Natural killer cell treated with Interleukin-12 subunit alpha and Interleukin-12 subunit beta and Interleukin-15 and Interleukin-18, amount 100 ng/mL, for 72 hours (primary cell): ENCODE measurements at regions not wholly inside any gene's neighbourhood (a gene's known extent, or its start where the extent isn't known, plus 50 kb on each side); places are given as distances from the start of the nearest gene placed in this dataset.
A peak's percentile ranks its signal among the peaks of the same experiment; 100 is the strongest.

Experiments
- ATAC-seq, 2 donors: fragments of 150-1000 bp; cut with Tn5 transposase in 1 of 2; sonication (Bioruptor Pico), chemical (Tn5 transposase) in 1 of 2; 2 replicates each; pipeline ENCODE4 v1.10.0; 2021
- DNase-seq: peaks from one replicate; pipeline ENCODE4 v3.0.0; 2022; ENCODE audit warnings: low spot score
- H3K27ac Mint-ChIP-seq, 2 donors: 1 replicate in 1 of 2; 2 replicates in 1 of 2; pipeline ENCODE4 v1.8.0; 2022; ENCODE audit warnings: mixed read lengths in 2 of 2, mild to moderate bottlenecking in 1 of 2, moderate library complexity in 1 of 2
- H3K27me3 Mint-ChIP-seq, 2 donors: 1 replicate in 1 of 2; 2 replicates in 1 of 2; pipeline ENCODE4 v1.8.0; 2022; ENCODE audit warnings: mixed read lengths in 2 of 2
- H3K36me3 Mint-ChIP-seq: one replicate; pipeline ENCODE4 v1.8.0; 2022; ENCODE audit warnings: mixed read lengths
- H3K4me1 Mint-ChIP-seq, 2 donors: 1 replicate in 1 of 2; 2 replicates in 1 of 2; pipeline ENCODE4 v1.8.0; 2022; ENCODE audit warnings: low read depth in 2 of 2, mixed read lengths in 2 of 2, mild to moderate bottlenecking in 1 of 2
- H3K4me3 Mint-ChIP-seq: one replicate; pipeline ENCODE4 v1.8.0; 2022; ENCODE audit warnings: mixed read lengths
- H3K9me3 Mint-ChIP-seq: 2 replicates; pipeline ENCODE4 v1.8.0; 2022; ENCODE audit warnings: mixed read lengths

DNA sequence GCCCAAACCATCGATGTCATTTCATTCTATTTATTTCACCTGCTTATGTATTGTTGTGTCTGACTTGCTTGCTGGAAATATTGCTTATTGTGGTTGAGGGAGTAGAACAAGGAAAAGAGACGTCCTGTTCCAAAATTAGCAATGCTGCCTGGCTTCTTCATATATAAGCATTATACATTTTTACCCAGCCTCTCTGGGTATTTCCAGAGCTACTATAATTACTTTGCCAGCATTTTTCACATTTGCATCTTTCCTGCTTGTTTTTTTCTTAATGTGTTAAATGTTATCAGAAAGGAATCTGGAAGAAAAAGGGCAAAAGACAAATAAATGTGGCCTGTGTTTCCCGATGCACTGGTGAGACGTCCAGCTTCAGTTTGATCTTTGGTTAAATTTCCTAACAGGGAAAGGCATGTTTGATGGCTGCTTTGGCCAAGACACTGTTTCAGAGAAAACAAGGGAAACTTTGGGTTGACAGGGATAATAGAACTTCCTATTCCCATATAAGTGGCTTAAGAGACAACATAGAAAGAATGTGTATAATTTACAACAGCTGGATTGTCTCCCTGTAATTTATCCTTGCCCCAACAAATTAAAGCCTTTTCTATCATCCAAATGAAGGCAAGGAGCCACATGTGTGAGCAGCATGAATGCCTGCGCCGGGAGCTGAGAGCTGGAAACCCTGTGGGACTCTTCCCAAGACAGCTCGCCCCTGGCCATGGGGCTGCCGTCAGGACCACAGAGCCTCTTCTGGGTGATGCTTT lies 671.1 kb upstream of the CELF2 start:
- Mint-ChIP-seq H3K36me3 (no peaks in the 10 kb centered on the region), H3K9me3 (peaks cover 3% of the 10 kb centered on the region), H3K4me1 (no peaks in the 10 kb centered on the region), H3K27me3 (peaks cover 2 to 5% of the 10 kb centered on the region in 2 donors), H3K4me3 (no peak overlapping the region), H3K27ac (no peak overlapping the region)
- DNase-seq (no peak), ATAC-seq (no peak)

DNA sequence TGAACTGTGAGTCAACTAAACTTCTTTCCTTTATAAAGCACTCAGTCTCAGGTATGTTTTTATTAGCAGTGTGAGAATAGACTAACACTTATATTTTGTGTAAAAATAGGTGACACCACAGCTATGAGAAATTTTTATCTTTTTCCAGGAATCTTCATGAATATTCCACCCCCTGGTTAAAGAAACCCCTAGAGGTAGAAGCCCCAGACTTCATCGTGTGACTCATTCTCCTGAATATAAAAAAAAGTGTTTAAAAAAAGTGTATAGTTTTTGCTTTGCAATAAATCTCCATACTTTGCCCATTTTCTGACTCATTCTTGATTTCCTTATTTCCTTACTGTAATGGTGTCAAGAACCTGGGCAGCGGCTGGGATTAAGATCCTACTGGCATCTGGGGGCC lies 667.6 kb upstream of the CELF2 start:
- Mint-ChIP-seq H3K4me1 (no peaks in the 10 kb centered on the region), H3K27me3 (peaks cover 0 to 2% of the 10 kb centered on the region in 2 donors), H3K4me3 (no peak overlapping the region), H3K9me3 (no peaks in the 10 kb centered on the region), H3K36me3 (no peaks in the 10 kb centered on the region), H3K27ac (no peak overlapping the region)
- no peak for ATAC-seq
- DNase-seq, result no peak

DNA sequence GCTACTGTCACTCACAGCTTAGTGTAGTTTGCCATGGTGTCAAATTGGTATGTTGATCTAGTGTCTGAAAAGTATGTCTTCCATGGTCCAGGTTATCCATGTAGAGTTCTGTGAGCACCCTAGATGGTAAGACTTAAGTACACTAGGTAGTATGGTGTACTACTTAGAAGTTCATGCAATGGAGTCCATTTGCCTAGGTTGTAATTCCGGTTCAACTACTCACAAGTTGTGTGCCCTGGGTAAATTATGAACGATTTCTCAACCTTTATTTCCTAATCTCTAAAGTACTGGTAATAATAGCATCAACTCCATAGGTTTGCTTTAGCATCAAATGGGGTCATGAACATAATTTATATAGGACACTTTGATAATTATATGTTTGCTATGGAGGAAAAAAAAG lies 666.2 kb upstream of the CELF2 start:
- H3K27me3 Mint-ChIP-seq, result peaks cover 0 to 2% of the 10 kb centered on the region in 2 donors
- no peaks in the 10 kb centered on the region for H3K4me1 Mint-ChIP-seq

DNA sequence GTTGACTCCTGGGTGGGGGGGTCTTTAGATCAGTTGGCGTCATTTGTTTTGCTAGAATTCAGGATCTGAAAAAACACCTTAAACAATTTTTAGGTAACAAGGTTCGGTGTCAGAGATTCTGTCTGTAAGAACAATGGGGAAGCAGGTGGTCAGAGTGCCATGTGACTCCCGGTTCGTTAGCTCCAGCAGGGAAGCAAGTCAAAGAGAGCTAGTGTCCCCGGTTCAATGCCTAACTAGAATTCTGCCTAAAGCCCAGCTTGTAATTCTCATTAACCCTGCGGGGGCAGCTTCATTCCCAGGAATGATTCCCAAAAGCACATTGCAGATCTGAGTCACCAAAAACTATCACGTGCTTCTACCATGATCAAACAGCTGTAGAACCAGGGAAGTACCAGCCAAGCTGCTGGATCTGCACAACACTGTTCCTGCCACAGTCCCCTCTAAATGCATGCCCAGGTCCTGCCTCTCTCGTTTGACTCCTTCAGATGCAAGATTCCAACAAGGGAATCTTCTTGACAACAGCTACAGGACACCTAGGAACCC lies 664.3 kb upstream of the CELF2 start:
- Mint-ChIP-seq H3K27me3 (peaks cover 0 to 2% of the 10 kb centered on the region in 2 donors), H3K27ac (no peak overlapping the region)
- no peak for DNase-seq

More for the DNA sequence above, 666.2 kb upstream of the CELF2 start:
- Mint-ChIP-seq H3K4me3 (no peak overlapping the region), H3K9me3 (no peaks in the 10 kb centered on the region), H3K27ac (no peak overlapping the region), H3K36me3 (no peaks in the 10 kb centered on the region)
- DNase-seq (no peak), ATAC-seq (no peak)

DNA sequence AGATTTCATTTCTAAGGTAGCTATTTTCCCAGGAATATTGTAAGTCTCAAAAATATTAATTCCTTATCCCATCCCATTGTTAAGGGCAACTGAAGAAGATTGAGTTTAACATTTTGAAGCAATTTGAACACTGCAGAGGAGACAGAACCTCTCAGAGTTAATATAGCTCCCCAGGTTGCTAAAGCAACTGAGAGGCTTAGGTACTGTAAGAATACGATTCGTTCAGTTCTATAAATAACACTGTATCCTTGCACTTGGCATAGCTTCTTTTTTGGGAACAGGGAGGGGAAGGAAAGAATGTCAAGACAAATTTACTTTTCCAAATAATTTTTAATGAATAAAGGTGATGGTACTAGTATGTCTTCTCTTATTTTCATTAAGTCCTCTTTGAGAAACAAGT lies 658.4 kb upstream of the CELF2 start:
- DNase-seq (no peak), ATAC-seq (no peak)
- H3K36me3 Mint-ChIP-seq, result no peaks in the 10 kb centered on the region
- no peak overlapping the region for H3K4me3 Mint-ChIP-seq
- peaks cover 7 to 10% of the 10 kb centered on the region in 2 donors for H3K27me3 Mint-ChIP-seq
- no peak overlapping the region for H3K27ac Mint-ChIP-seq
- peaks cover 8% of the 10 kb centered on the region for H3K9me3 Mint-ChIP-seq
- H3K4me1 Mint-ChIP-seq, result no peaks in the 10 kb centered on the region

More for the DNA sequence above, 664.3 kb upstream of the CELF2 start:
- Mint-ChIP-seq H3K4me1 (no peaks in the 10 kb centered on the region), H3K36me3 (no peaks in the 10 kb centered on the region), H3K9me3 (peaks cover under 1% of the 10 kb centered on the region), H3K4me3 (no peak overlapping the region)
- no peak for ATAC-seq

DNA sequence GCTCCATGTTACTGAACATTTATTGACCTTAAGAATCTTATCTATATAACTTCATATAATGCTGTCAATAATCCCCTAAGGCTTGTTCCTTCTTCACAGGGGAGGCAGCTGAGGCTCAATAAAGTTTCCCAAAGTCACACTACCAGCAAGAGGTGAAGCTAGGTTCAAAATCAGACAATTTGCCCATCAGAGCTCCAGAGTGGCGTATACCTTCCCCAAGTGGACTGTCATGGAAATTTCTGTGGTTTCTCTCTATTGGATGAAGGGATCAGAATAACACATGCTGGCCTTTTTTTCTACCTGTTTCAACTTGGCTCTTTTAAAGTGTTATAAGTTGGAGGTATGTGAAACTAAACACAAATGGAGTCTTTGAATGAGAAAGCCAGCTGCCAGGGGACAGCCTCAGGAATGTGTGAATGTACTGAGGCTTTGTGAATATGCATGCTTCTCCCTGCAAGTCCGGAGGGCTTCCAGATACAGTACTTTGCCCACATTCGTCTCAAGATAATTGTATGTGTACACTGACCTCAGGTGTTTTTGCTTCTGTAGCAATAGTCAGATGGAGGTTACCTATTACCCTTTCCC lies 656.3 kb upstream of the CELF2 start:
- DNase-seq, result no peak
- Mint-ChIP-seq H3K36me3 (no peaks in the 10 kb centered on the region), H3K9me3 (peaks cover 8% of the 10 kb centered on the region)

DNA sequence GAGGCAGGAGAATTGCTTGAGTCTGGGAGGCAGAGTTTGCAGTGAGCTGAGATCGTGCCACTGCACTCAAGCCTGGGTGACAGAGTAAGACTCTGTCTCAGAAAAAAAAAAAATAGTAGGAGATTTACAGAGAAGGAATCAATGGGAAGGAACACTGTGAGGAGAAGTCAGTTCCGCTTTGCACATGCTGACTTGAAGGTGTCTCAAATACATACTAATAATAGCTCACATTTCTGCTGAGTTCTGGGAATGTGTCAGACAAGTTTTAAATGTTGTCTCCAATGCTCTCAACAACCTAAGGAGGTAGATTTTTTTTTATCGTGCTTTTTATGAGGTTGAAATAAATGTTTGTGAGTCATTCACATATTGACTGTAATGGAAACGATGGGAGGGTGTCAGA lies 654.9 kb upstream of the CELF2 start:
- no peak overlapping the region for H3K27ac Mint-ChIP-seq

More for the DNA sequence above, 656.3 kb upstream of the CELF2 start:
- Mint-ChIP-seq H3K27me3 (peaks cover 7 to 10% of the 10 kb centered on the region in 2 donors), H3K4me3 (no peak overlapping the region), H3K4me1 (no peaks in the 10 kb centered on the region), H3K27ac (no peak overlapping the region)
- no peak for ATAC-seq

DNA sequence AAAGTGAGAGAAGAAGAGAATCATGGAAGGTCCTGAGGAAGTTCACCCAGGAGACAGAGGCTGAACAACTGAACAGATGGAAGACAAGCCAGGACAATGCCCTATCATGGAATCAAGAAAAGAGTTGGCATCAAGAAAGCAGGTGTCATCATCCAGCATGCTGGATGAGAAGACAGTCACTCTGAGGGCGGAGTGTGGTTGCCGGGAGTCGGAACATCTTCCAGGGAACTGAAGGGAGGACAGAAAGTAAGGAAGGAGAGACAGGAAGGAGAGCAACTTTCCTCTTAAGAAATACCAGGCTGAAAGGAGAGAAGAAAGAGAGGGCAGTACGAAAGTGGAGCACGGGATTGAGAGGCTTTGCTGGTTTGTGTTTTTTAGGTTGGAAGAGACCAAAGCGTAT lies 654.5 kb upstream of the CELF2 start:
- Mint-ChIP-seq H3K36me3 (no peaks in the 10 kb centered on the region), H3K9me3 (peaks cover 11% of the 10 kb centered on the region), H3K27me3 (peaks cover 10% of the 10 kb centered on the region in 2 donors), H3K4me1 (no peaks in the 10 kb centered on the region), H3K4me3 (no peak overlapping the region), H3K27ac (no peak overlapping the region)
- ATAC-seq (no peak), DNase-seq (no peak)

More for the DNA sequence above, 654.9 kb upstream of the CELF2 start:
- Mint-ChIP-seq H3K9me3 (peaks cover 11% of the 10 kb centered on the region), H3K4me1 (no peaks in the 10 kb centered on the region), H3K27me3 (peaks cover 10% of the 10 kb centered on the region in 2 donors), H3K36me3 (no peaks in the 10 kb centered on the region), H3K4me3 (no peak overlapping the region)
- no peak for DNase-seq
- no peak for ATAC-seq

DNA sequence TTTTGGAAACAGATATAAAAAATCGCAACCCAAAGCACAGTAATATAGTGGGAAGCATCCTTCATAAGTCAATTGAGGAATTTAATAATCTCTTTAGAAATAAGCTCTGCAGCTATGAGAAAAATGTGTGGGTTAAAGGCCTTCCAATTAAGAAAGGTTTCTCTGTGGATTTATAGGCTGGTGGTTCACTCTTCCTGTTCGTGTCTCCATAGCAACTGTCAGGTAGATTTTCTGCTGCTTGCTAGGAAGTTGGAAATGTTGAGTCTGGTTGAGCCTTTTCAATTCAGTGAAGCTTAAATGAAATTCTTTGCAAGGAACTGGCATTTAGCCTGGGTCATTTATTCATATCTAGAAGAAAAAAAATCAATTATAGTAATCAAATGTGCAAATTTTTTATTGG lies 652.8 kb upstream of the CELF2 start:
- Mint-ChIP-seq H3K36me3 (no peaks in the 10 kb centered on the region), H3K4me3 (no peak overlapping the region), H3K9me3 (peaks cover 7% of the 10 kb centered on the region), H3K27me3 (peaks cover 10% of the 10 kb centered on the region in 2 donors), H3K4me1 (no peaks in the 10 kb centered on the region), H3K27ac (no peak overlapping the region)
- no peak for ATAC-seq
- DNase-seq, result no peak

DNA sequence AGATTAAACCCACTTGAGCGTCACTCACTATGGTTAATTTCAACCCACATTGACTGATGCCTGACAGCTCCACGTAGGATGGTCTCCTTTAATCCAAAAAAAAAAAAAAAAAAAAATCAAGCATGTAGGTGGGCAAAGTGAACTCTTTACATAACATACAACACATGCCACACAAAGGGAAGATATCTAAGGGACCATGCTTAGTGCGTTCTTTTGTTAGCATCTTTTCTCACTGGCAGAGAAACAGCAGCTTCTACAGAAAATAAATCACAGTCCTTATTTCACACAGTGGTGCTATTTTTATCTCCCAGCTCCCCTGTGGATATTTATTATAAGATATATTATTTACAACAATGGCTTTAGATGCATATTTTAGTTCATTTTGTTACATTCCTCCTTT lies 652.0 kb upstream of the CELF2 start:
- H3K36me3 Mint-ChIP-seq, result no peaks in the 10 kb centered on the region
- no peak overlapping the region for H3K27ac Mint-ChIP-seq
- H3K4me1 Mint-ChIP-seq, result no peaks in the 10 kb centered on the region
- no peak for DNase-seq
- H3K9me3 Mint-ChIP-seq, result peaks cover 7% of the 10 kb centered on the region
- no peak overlapping the region for H3K4me3 Mint-ChIP-seq
- ATAC-seq, result no peak
- peaks cover 7 to 10% of the 10 kb centered on the region in 2 donors for H3K27me3 Mint-ChIP-seq

DNA sequence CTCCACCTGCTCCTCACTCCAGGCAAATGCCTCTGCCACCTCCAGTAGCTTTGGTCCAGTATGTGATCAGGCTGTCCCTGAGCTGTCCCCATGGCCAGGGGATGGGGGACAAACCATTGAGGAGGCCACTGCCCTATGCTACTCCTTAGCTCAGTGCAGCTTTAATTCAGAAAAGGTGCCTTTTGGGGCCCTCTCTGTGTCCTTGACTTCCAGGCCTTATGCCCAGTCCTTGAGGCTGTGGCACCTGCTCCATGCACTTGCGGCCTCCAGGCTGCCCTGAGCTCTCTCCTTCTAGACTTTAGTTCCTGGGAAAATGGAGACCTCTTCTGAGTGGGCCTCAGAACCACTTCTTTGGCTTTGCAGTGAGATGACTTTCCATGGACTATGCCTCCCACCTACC lies 650.8 kb upstream of the CELF2 start:
- peaks cover 7 to 10% of the 10 kb centered on the region in 2 donors for H3K27me3 Mint-ChIP-seq
- DNase-seq, result no peak
- H3K4me3 Mint-ChIP-seq, result no peak overlapping the region
- H3K27ac Mint-ChIP-seq, result no peak overlapping the region
- peaks cover 7% of the 10 kb centered on the region for H3K9me3 Mint-ChIP-seq
- ATAC-seq, result peak in 1 of 2 donors; percentile 43
- no peaks in the 10 kb centered on the region for H3K4me1 Mint-ChIP-seq
- no peaks in the 10 kb centered on the region for H3K36me3 Mint-ChIP-seq

DNA sequence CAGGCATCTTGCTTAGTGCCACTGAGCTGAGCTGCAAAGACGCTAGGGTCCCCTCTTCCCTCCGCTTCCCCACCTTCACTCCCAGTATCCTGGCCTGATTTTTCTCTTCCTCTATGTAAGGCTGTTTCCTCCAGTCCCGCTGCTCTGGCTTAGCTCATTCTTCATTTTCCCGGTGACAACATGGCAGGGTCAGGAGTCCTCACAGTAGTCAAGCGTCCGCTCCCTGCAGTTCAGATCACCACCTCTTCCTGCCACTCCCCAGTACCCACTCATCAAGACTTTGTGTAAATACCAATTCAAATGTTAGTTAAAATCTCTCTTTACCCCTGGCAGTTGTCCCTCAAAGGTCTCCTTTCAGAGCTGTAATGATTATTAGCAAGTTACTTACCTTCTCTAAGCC lies 650.4 kb upstream of the CELF2 start:
- H3K4me1 Mint-ChIP-seq, result no peaks in the 10 kb centered on the region
- no peak for DNase-seq
- peaks cover 7 to 10% of the 10 kb centered on the region in 2 donors for H3K27me3 Mint-ChIP-seq
- no peak overlapping the region for H3K4me3 Mint-ChIP-seq
- ATAC-seq, result no peak
- no peaks in the 10 kb centered on the region for H3K36me3 Mint-ChIP-seq
- peaks cover 7% of the 10 kb centered on the region for H3K9me3 Mint-ChIP-seq
- H3K27ac Mint-ChIP-seq, result no peak overlapping the region

DNA sequence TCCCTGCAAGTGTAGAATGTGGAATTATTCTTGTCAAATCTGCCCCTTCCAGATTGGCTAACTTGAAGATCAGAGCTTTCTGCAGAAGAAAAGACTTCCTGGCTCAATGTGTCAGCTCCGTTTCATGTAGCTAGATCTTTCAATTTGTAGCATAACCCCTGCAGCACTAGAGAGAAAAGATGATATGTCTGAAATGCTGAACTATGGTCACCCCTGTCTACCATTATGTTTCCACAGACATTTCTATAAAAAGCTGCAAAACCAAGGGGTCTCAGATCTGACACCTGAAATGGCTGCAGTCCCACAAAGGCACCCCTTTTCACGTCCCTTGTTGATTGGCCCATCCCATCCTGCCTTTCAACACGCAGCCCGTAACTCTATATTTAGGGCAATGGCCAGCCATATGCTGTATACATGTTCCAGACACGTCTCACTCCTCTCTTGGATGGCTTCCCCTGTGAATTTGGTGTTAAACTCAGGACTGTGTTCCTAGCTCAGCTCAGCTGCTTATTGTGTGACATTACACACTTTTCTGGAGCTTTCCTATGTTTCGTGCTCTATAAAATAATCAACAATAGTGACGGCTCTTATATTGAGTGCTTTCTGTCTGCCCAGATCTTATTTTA lies 648.6 kb upstream of the CELF2 start:
- no peak overlapping the region for H3K4me3 Mint-ChIP-seq

DNA sequence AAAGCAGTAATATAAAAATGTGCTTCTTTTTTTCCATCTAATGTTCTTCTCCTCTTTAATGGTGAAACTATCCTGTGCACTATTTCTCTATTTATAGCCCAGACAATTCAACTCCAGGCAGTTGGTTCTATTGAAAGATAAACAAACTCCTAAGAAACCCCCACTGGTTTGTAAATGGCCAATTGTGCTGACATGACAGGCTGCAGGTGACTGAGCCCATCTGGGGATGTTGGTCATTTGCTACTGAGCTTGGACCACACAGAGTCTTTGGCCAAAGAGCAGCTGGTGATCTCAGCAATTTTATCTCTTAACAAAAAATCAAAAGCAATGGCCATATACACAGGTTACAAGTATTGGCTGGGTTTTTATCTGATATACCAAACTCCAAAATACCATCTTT lies 631.8 kb upstream of the CELF2 start:
- Mint-ChIP-seq H3K27ac (no peak overlapping the region), H3K4me1 (no peaks in the 10 kb centered on the region), H3K9me3 (peaks cover 4% of the 10 kb centered on the region), H3K27me3 (peaks cover 0 to 6% of the 10 kb centered on the region in 2 donors), H3K36me3 (no peaks in the 10 kb centered on the region), H3K4me3 (no peak overlapping the region)
- ATAC-seq (no peak), DNase-seq (no peak)

More for the DNA sequence above, 648.6 kb upstream of the CELF2 start:
- Mint-ChIP-seq H3K4me1 (no peaks in the 10 kb centered on the region), H3K27me3 (peaks cover 3 to 7% of the 10 kb centered on the region in 2 donors), H3K36me3 (no peaks in the 10 kb centered on the region), H3K27ac (no peak overlapping the region), H3K9me3 (peaks cover 8% of the 10 kb centered on the region)
- ATAC-seq (no peak), DNase-seq (no peak)
